ENCODE measurements at regions not wholly inside any gene's neighbourhood (a gene's known extent, or its start where the extent isn't known, plus 50 kb on each side); places are given as distances from the start of the nearest gene placed in this dataset.

DNA sequence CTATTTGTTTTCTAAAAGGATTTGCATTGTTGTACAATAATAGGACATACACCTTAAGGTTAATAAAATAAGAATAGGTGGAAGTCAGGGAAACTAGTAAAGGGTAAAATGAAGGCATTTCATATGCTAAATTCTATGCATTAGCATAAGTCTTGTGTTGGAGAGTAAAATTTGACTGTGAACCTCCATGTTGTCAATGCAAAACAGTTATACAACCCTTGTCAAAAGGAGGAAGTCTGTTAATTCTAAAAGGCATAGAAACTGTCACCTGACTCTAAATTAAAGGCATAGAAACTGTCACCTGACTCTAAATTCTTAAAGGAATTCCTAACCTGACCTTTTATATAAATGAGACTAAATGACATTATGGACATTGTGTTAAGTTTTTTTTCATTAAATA is 291.8 kb downstream of the OLFM3 start:
- TF ChIP-seq, protein P1, sequence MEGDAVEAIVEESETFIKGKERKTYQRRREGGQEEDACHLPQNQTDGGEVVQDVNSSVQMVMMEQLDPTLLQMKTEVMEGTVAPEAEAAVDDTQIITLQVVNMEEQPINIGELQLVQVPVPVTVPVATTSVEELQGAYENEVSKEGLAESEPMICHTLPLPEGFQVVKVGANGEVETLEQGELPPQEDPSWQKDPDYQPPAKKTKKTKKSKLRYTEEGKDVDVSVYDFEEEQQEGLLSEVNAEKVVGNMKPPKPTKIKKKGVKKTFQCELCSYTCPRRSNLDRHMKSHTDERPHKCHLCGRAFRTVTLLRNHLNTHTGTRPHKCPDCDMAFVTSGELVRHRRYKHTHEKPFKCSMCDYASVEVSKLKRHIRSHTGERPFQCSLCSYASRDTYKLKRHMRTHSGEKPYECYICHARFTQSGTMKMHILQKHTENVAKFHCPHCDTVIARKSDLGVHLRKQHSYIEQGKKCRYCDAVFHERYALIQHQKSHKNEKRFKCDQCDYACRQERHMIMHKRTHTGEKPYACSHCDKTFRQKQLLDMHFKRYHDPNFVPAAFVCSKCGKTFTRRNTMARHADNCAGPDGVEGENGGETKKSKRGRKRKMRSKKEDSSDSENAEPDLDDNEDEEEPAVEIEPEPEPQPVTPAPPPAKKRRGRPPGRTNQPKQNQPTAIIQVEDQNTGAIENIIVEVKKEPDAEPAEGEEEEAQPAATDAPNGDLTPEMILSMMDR (IDR thresholded peaks at IDR 0.05; ENCODE audit: poor library complexity) = no peak
- TF ChIP-seq EZH2 (IDR thresholded peaks at IDR 0.05; ENCODE audit: borderline replicate concordance) (no peak), EZH2phosphoT487 (IDR thresholded peaks at IDR 0.05; ENCODE audit: low read depth, severe bottlenecking, unreplicated experiment) (no peak)
